ENCODE measurements at regions not wholly inside any gene's neighbourhood (a gene's known extent, or its start where the extent isn't known, plus 50 kb on each side); places are given as distances from the start of the nearest gene placed in this dataset.

DNA sequence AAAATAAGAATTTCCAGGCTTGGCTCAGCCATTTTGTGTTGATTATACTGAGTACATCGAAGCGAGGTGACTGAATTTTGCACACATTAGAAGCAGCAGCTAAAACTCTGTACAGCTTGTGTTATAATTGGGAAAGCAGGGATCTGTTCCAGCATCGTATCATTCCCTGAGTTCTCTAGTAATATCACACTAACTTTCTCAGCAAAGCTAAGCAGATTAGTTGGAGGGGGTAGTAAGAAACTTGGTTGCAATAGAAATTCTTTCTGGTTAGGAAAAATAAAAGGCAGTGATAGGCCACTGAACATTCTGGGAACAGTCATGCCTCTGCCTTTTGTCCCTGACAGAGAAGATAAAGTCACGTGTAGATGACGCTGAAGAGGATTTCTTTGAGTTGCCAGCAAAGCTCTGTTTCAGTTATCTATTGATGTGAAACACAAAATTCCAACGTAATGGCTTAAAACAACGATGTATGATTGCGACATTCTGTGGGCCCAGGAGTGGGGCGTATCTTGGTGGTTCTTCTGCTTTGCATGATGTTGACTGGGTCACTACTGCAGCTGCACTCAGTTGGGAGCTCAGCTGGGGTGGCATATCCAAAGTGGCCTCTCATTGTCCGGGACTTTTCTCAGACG is 202.1 kb upstream of the MEX3C start:
- DNase-seq (ENCODE audit: low spot score), result no peak

DNA sequence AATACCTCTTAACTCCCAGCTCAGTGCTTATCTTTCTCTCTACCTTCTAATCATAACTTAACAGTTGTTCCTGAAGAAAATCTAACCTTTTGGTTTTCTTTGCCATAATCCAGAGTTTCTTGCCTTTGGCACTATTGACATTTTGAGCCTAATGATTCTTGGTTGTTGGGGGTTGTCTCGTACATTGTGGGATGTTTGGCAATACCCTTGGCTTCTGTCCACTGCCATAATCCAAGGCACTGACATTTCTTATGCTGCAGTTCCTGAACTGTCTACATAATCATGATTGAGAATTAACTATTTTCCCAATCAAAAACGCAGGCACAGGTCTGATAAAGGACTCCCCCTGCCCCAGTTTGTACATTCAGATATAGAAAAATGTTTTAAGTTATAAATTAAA is 203.2 kb upstream of the MEX3C start:
- no peak for DNase-seq (ENCODE audit: low spot score)

DNA sequence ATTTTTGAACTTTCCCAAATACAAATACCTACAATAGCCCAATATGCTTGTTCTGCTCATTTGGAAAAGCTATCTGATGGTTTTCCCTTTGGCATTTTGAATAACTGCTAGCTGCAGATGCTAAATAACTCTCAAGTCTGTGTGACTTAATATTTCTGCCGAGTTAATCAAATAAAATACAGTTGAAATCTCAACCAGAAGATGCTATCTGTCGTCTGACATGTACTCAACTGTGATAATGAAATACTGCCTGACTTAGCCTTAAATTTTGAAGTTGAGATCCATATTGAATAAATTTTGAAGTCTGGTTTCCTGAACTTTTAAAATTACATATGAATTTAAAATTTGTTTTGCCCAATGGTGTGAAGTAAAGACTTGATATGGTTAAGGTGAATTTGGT is 204.4 kb upstream of the MEX3C start:
- no peak for DNase-seq (ENCODE audit: low spot score)

DNA sequence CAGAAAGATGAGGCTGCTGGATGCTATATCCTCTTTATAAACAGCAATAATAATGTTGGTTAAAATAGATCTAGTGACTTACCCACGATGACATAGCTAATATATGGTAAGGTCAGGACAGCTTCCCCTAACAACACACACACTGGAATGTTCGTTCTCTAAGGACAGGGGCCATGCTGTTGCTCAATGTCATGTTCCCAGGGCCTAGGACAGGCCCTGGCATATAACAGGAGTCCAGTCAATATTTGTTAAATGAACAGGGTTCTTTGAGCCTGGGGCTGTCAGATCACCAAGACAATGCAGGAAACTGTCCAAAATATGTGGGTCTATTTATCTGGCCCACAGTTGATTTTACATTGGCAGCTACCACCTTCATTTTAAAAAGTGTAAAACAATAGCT is 207.1 kb upstream of the MEX3C start:
- DNase-seq (ENCODE audit: low spot score), result no peak

DNA sequence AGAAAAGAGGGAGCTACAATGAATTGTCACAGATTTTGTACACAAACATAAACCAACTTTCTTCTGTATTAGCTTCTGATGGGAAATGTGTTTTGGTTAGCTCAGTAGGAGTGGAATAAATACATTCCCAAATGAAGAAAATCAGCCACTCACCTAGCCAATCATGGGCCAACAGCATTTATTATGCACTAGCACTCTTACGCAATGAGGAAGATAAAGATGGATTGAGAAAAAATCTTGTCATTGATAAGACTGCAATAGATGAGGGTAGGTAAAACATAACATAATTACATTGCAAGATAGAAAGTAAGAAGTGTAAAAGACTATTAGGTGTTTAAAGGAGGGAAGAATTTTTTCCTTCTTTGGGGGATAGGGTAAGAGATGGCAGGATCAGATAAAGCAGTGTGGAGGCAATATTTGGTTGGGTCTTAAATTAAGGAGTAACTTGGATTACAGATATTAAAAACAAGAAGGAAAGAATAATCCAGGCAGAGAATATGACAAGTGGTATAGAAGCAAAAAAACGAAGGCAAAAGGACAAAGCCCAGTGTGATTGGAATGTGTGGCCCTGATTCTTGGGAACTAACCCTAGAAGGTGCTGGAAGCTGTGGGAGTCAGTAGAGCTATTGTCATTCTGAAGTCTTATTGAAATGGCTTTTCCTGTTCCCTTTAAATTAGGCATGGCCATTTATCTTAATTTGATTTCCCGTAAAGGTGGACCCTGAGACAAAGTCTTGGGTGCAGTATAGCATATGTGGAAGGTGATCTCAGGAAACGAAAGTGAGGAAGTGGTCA is 208.4 kb upstream of the MEX3C start:
- DNase-seq (ENCODE audit: low spot score), result no peak

DNA sequence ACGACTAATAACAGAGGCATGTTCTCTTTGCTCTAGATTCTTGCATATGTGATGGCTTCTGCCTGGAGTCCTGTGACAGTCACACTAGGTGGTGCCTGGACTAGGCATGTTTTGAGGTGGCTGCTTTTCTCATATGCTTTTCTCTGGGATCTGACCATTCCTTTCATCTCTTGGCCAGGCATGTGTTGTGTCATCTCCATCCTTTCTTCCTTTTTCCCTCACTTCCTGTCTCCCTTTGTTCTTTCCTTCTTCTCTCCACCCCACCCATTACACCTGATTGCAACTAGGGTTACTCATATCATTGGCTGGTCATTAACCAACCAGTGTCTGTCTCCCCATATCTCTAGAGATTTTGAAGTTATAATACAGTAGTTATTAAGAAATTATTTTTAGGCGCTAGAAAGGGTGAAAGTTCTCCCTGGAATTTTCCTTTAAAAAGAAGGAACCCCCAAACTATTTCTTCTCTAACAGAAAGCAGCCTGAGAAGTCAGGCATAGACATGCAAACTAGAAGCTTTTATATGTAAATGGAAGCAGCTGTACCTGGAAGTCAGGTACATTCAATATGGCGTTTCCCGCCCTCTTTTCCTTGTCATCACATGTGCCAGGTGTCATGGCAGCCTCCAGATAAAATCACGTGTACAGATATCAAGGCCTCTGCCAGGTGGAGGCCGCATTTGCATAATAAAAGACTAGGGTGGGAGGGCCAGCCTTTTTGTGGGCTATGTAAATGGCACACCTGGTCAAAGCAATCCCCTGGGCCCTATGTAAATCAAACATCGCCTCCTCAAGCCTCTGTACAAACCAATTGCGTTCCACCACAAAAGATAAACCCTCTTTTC is 220.4 kb upstream of the MEX3C start:
- no peak for DNase-seq (ENCODE audit: low spot score)

DNA sequence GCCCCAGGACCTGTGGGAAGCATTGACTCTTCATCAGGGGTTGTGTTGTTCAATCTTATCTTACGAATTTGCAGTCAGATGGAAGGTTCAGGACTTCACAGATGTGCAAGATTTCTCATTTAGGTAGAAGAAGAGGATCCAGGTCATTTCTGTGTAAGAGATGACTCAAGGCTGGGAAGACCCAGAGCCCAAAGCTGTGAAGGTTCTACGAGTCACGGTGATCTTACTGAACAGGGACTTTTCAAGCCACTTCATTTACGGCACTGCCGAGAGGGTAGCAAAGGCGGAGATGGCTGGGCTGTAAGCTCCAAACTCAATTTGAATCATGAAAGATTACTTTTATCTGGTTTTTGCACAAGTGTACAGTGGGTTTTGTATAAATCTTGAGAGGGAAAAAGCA is 228.0 kb upstream of the MEX3C start:
- DNase-seq (ENCODE audit: low spot score), result no peak

DNA sequence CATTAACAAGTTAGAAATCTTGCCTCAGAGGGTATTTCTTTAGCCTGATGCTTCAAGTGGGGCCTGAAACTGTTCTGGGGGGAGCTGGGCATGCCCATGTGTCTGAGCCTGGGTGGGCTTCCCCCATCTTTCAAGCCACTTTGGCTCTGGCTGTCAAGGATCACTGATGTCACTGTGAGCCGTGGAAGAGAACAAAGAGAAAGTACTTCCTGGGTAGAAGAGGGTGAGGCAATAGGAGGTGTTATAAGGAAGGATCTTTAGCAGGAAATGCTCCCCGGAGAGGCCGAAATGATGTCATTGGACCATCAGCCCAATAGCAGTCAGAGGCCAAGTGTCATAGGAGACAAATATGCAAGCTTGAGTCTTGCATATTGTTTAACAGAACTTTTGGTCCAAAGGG is 228.4 kb upstream of the MEX3C start:
- peak; percentile 49 for DNase-seq (ENCODE audit: low spot score)

DNA sequence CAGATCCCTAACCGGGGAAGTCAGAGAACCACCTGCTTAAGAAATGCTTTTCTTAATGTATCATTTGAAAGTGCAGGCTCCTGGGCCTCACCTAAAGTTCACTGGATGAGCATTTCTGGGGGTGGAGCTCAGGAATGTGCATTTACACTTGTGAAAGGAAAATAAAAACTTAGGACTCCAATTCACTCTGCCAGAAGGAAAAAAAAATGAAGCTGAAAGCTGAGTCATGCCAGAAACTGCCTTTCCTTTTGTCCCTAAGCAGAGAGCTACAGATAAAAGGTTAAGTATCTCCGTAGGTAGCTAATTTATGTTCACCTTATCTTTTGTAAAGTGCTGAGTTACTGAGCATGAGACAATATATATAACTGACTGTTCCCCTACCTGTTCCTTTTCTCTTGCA is 229.5 kb upstream of the MEX3C start:
- DNase-seq (ENCODE audit: low spot score), result peak; percentile 57

DNA sequence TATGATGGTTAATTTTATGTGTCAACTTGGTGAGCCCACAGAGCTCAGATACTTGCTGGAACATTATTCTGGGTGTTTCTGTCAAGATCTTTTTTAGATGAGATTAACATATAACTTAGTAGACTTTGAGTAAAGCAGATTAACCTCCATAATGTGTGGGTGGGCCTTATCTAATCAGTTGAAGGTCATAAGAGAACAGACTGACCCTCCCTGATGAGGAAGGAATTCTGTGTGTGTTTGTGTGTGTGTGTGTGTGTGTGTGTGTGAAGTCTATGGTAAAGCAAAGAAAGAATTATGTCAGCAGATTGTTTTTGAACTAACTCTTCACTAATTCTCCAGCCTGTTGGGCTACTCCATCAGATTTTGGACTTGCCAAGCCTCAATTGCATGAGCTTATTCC is 232.2 kb upstream of the MEX3C start:
- no peak for DNase-seq (ENCODE audit: low spot score)

DNA sequence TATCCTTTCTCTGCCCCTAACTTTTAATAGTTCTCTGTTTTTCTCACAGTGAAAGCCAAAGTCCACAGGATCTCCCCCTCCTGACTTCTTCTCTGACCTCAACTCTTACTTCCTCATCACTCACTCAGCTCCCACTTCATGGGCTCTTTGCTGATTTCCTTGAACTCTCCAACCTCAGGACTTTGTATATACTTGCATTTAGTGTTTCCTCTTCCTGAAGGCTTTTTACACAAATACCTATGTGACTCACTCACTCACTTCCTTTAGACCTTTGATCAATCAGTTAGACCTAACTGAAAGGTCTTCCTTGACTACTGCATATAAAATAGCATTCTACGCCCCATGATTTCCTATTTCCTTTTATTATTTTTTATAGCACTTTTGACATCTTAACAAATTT is 233.1 kb upstream of the MEX3C start:
- peak; percentile 72 for DNase-seq (ENCODE audit: low spot score)

DNA sequence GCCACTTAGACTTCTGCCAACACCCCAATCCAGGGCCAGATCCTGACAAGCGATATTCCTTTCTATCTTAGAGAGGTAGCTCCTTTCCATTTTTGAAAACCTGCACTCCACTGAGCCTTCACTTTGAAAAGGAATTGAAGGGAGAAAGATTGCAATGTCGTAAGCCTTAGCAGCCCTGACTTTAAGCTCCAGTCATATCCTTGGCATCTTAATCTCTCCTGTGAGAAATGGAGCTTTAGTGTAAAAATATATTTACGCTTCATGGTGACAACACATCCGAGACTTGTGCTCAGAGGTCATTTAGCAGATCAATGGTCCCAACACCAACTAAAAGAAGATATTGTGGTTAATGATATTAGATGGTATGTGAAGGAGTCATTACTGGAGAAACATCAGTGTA is 235.8 kb upstream of the MEX3C start:
- DNase-seq (ENCODE audit: low spot score), result no peak

DNA sequence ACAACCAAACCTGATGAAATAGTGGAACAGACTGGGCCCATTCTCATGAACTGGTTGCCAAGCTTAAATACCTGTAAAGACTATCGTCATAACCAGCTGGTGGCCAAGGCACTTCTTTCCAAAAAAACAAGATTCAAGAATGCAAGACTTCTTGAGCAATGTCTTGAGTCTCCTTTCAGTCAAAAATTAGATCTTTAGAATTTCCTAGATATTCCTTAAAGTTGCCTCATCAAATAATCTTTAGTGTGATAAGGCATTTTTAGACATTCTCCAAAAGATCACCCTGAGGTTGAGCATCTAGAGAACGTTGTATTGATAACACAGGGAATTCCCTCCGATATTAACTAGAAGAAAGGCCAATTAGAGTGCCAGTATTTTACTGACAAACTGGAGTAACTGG is 236.4 kb upstream of the MEX3C start:
- no peak for DNase-seq (ENCODE audit: low spot score)

DNA sequence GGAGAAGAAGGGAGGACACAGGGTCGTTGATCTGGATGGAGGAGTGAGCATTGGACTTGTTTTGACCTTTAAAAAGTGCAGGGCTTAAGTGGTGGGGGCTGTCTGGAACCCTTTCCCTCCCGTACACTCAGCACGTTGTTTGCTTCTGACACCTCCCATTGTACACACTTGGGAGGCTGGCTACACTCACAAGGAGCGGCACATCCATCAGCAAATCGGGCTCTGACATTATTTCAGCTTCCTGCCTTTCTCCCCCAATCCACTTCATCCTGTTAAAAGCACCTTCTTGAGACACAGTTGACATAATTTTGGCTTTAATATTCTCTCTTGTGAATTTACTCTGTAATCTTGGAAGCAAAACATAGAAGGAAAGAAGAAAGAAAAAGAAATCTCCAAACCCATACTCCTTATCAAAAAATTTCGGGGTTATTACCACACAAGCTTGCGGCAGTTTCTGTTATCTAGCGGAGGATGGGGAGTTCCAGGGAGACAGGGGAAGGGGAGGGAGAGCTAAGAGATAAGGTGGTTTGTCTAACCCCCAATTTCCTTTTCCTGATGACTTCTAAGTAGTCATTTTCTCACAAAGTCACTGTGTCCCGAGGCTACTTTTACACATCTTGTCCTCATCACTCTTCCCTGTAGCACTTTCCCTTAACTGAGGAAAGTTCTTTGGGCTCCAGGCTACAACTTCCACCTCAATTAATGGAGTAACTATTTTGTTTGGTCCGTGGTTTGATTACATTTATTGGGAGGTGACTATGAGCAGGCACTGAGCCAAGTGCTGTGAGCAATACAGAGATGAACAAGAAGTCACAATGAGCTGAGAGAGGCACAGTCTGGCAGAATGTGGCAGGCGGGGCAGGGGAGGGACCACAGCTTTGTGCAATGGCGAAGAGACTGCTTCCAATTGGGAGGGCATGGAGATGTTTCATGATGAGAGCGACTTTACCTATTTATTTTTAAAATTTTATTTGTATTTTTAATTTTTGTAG is 240.1 kb upstream of the MEX3C start:
- DNase-seq (ENCODE audit: low spot score), result peak; percentile 22

DNA sequence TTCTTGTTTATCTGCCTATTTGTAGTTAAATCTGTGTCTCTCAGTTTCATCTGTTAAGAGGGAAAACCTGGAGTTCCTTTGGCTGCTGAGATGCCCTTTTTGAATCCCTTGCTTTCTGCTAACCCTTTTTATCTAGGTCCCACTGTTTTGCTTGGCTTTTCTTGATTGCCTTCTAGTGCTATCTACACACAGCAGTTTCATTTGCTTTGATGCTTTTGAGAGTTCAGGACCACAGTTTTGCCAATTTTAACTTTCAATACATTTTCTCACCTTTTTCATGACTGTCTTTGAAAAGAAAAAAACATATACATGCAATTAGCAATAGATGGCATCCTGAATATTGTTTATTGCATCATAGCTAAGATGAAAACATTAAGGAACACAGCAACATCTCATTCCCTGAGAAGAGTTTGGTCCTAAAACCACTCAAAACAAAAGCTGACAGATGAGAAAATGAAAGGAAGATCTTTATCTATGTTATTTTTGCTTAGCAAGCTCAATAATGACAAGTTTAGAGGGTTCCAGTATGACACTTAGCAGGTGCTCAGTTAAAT is 241.4 kb upstream of the MEX3C start:
- no peak for DNase-seq (ENCODE audit: low spot score)

DNA sequence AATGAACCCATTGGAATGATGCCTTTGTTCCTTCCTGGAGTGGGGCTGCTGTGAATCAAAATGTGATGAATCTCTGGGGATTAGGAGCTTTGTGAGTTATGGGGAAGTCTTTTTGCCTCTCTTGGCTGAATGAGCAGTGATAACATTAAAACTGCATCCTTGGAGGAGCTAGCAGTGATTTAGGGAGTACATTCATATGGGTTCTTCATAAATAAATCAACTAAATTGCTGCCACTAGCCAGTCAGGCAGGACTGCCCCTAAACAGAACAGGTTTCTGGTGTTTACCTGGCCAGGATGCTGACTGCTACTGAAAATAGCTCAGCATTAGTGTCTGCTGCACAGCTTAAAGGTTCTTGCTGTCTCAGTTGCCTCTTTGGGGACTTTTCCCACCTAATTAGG is 244.5 kb upstream of the MEX3C start:
- no peak for DNase-seq (ENCODE audit: low spot score)

DNA sequence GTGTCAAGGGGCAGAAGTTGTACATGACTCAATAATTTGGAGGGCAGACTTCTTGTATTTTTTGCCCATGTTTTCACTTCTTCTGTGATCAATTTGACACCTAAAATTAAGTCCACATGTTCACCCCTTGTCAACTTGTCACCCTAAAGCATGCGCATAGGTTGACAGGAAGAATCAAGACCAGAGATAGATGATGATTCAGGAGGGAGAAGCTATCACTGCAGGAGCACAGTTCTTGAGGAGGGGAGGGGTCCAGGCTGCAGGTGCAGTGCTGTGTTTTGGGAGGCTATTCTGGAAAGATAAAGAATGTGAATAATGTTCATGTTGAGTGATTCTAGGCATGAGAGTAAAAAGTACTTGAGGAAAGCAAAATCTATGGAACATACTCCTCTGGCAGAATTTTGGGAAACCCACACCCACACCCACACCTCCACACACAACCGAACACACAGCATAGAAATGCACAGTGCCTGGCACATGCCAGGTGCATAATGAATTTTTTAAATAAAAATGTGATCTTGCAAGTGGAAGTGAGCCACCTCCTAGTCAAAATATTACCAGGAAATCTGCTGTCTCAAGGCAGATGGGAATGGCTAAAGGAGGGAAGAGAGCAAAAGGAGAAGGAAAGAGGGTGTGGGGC is 249.2 kb upstream of the MEX3C start:
- no peak for DNase-seq (ENCODE audit: low spot score)

DNA sequence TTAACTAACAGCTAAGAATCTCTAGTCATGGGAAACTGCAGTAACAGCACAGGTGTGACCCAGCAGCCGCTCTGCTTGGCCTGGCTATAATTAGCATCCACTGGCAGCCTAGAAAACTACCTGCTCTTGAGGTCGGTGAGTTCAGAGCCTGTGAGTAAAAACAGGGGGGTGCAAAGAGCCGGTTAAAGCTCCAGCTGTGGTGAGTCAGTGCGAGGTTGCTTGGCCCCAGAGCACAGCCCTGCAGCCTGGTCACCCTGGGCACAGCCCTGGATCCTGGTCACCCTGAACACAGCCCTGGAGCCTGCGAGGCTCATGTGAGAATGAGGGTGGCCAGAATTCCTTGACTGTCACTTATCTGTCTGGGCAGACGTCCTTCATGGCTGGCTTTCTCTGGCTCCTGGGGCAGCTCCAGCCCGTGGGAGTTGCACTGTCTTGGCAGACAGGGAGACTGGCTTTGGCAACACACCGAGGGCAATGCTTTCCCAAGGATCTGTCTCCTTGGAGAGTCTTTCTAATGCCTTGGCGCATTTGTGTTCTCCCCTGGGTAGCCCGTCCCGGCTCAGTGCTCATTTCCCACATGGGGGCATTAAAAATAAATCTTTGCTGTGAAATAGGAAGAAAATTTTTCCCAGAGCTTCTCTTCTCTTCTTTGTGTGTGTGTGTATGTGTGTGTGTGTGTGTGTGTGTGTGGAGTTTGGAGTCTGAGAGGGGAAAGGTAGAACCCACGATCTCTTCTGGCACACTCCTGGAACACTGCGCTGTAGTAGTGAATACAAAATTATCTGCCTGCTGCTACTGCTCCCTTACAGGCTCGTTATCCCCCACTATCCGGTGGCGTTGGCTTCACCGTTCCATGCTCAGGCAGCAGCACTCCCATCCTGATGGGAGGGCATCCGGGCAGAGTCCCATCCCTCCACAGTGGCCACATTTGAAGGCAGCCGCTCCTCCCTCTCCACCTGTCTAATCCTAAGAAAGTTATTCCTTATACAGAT is 250.2 kb upstream of the MEX3C start:
- peak; percentile 62 for DNase-seq (ENCODE audit: low spot score)

DNA sequence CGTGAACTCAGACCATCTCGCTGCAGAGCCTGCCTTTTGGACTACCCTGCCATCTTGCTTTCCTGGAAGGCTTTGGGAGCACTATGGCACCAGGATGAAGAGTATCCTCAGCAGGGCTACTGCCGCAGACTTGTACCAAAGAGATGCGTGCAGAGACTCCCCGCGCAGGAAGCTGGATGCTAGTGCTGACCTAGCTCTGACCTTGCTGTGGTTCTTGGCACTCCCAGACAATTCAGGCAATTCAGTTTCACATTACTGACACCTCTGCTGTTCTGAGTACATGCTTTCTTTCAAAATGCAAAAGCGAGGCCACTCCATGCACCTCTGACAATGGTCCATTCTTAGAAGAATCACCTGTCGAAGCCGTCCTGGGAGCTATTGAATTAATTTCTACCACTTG is 251.5 kb upstream of the MEX3C start:
- no peak for DNase-seq (ENCODE audit: low spot score)

DNA sequence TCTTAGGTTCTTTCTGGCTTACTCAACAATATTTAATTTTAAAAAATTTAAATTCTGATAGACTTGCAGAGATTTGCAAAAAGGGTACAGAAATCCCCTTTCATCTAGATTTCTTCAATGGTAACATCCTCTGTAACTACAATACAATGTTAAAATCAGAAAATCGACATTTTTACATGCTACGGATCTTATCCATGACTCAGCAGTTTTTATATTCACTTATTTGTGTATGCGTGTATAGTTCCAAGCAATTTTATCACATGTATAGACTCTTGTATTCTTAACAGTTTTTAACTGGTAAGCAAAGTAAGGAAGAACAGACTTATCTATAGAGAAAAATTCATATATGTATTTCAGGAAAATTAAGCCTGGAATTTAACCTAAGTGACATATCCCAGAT is 256.1 kb upstream of the MEX3C start:
- DNase-seq (ENCODE audit: low spot score), result no peak
